ENCODE measurements at regions not wholly inside any gene's neighbourhood (a gene's known extent, or its start where the extent isn't known, plus 50 kb on each side); places are given as distances from the start of the nearest gene placed in this dataset.

- H3K36me3 ChIP-seq, result no peaks in the 10 kb centered on the region
- no peak for TF ChIP-seq EP300 (IDR thresholded peaks at IDR 0.05)
- TF ChIP-seq POLR2A (IDR thresholded peaks at IDR 0.05; ENCODE audit: low read depth), result no peak
- TF ChIP-seq POLR2AphosphoS5 (IDR thresholded peaks at IDR 0.05), result no peak
- H3K27me3 ChIP-seq, result no peaks in the 10 kb centered on the region
- peak overlapping the region; percentile 82 to 90 (median 88) for H3K27ac ChIP-seq (replicated peaks in 1 of 4)
- peak overlapping the region; percentile 30 to 40 (median 36) for H3K4me3 ChIP-seq
- peaks cover 45 to 58% (median 55%) of the 10 kb centered on the region in 4 donors for H3K4me1 ChIP-seq
- intact Hi-C loops (cut with DNase I), result loop anchor here (5.0 kb wide), 1 partner anchor 134 kb away; no protein-coding TSS in a partner anchor
- H3K9me3 ChIP-seq, result peaks cover 0 to 15% (median 8%) of the 10 kb centered on the region in 4 donors
- peak; percentile 82 for DNase-seq (ENCODE audit: extremely low spot score)
- 43% methylated on average over 9 of the region's 17 CpGs for WGBS
These were observed 222.3 kb upstream of the TNRC6C start for GRCh38 chr17:77736199-77736585.

GRCh38 chr17:77736721-77737120 is 221.8 kb upstream of the TNRC6C start:
- intact Hi-C loops (cut with DNase I), result loop anchor here (5.0 kb wide), 1 partner anchor 134 kb away; no protein-coding TSS in a partner anchor
- H3K27ac ChIP-seq (replicated peaks in 1 of 4), result peak overlapping the region; percentile 82 to 90 (median 88)
- H3K4me3 ChIP-seq, result no peak overlapping the region
- 66% methylated on average over 6 of the region's 6 CpGs for WGBS
- TF ChIP-seq POLR2A (IDR thresholded peaks at IDR 0.05; ENCODE audit: low read depth) (no peak), CTCF (IDR thresholded peaks at IDR 0.05) (no peak), POLR2AphosphoS5 (IDR thresholded peaks at IDR 0.05) (no peak), EP300 (IDR thresholded peaks at IDR 0.05) (no peak)
- H3K9me3 ChIP-seq, result peaks cover 0 to 15% (median 8%) of the 10 kb centered on the region in 4 donors
- H3K4me1 ChIP-seq, result peaks cover 45 to 58% (median 55%) of the 10 kb centered on the region in 4 donors
- no peaks in the 10 kb centered on the region for H3K36me3 ChIP-seq
- peak; percentile 81 for DNase-seq (ENCODE audit: extremely low spot score)
- H3K27me3 ChIP-seq, result no peaks in the 10 kb centered on the region

GRCh38 chr17:77737442-77738265 is 220.8 kb upstream of the TNRC6C start:
- Histone ChIP-seq H3K27ac (replicated peaks in 1 of 4) (peak overlapping the region in 3 of 4 donors; percentile 67 to 87 (median 82)), H3K36me3 (no peaks in the 10 kb centered on the region), H3K4me3 (no peak overlapping the region), H3K27me3 (no peaks in the 10 kb centered on the region), H3K9me3 (peaks cover 0 to 8% (median 6%) of the 10 kb centered on the region in 4 donors), H3K4me1 (peaks cover 45 to 58% (median 55%) of the 10 kb centered on the region in 4 donors)
- WGBS, result 95% methylated on average over 21 of the region's 21 CpGs
- intact Hi-C loops (cut with DNase I), result loop anchor here (5.0 kb wide), 1 partner anchor 135 kb away; no protein-coding TSS in a partner anchor
- no peak for TF ChIP-seq POLR2AphosphoS5 (IDR thresholded peaks at IDR 0.05)
- no peak for TF ChIP-seq EP300 (IDR thresholded peaks at IDR 0.05)
- TF ChIP-seq CTCF (IDR thresholded peaks at IDR 0.05), result no peak
- TF ChIP-seq POLR2A (IDR thresholded peaks at IDR 0.05; ENCODE audit: low read depth), result no peak
- peak; percentile 81 for DNase-seq (ENCODE audit: extremely low spot score)

- Histone ChIP-seq H3K4me1 (peaks cover 44 to 52% (median 49%) of the 10 kb centered on the region in 4 donors), H3K4me3 (no peak overlapping the region), H3K27ac (replicated peaks in 1 of 4) (peak overlapping the region; percentile 62 to 72 (median 66)), H3K36me3 (no peaks in the 10 kb centered on the region), H3K9me3 (no peaks in the 10 kb centered on the region), H3K27me3 (no peaks in the 10 kb centered on the region)
- no peak for DNase-seq (ENCODE audit: extremely low spot score)
- TF ChIP-seq CTCF (IDR thresholded peaks at IDR 0.05), result no peak
- peak; percentile 39 to 41 for TF ChIP-seq POLR2AphosphoS5 (IDR thresholded peaks at IDR 0.05)
- intact Hi-C loops (cut with DNase I), result loop anchor here (5.0 kb wide), 1 partner anchor 137 kb away; no protein-coding TSS in a partner anchor
- WGBS, result 41% methylated on average over 8 of the region's 8 CpGs
These were observed 219.6 kb upstream of the TNRC6C start for GRCh38 chr17:77738751-77739531.

GRCh38 chr17:77740481-77740880 is 218.0 kb upstream of the TNRC6C start:
- no peak overlapping the region for H3K4me3 ChIP-seq
- no peaks in the 10 kb centered on the region for H3K36me3 ChIP-seq
- TF ChIP-seq POLR2AphosphoS5 (IDR thresholded peaks at IDR 0.05), result no peak
- TF ChIP-seq POLR2A (IDR thresholded peaks at IDR 0.05; ENCODE audit: low read depth), result no peak
- TF ChIP-seq EP300 (IDR thresholded peaks at IDR 0.05), result no peak
- TF ChIP-seq CTCF (IDR thresholded peaks at IDR 0.05), result no peak
- WGBS, result 96% methylated on average over 7 of the region's 7 CpGs
- no peak overlapping the region for H3K27ac ChIP-seq (replicated peaks in 1 of 4)
- intact Hi-C loops (cut with DNase I), result no loop called here
- H3K27me3 ChIP-seq, result no peaks in the 10 kb centered on the region
- H3K4me1 ChIP-seq, result peaks cover 28 to 36% (median 33%) of the 10 kb centered on the region in 4 donors
- no peaks in the 10 kb centered on the region for H3K9me3 ChIP-seq
- no peak for DNase-seq (ENCODE audit: extremely low spot score)
